Left renal cortex interstitium (tissue), 4 donors: ENCODE measurements at regions not wholly inside any gene's neighbourhood (a gene's known extent, or its start where the extent isn't known, plus 50 kb on each side); places are given as distances from the start of the nearest gene placed in this dataset.
"Not testable (repeated sequence)": the region's sequence is repeated elsewhere in the genome, so short reads cannot be mapped to it uniquely, and the experiment has no call there.

Experiments
- DNase-seq, 4 donors: peaks; one replicate each; pipeline ENCODE4 v3.0.0-alpha.2; 2013; ENCODE audit warnings: low read depth in 4 of 4, low spot score in 2 of 4, missing footprints in 1 of 4

GRCh38 chr1:220420726-220421125, 107.2 kb upstream of the MARK1 start:
- no peak for DNase-seq

- DNase-seq: not testable (repeated sequence)
These were observed 115.6 kb upstream of the MARK1 start for GRCh38 chr1:220412382-220412781.

- DNase-seq: no peak
These were observed 117.3 kb upstream of the MARK1 start for GRCh38 chr1:220410611-220411010.

- no peak for DNase-seq
These were observed 118.0 kb upstream of the MARK1 start for GRCh38 chr1:220409771-220410595.

- no peak for DNase-seq
These were observed 120.7 kb upstream of the MARK1 start for GRCh38 chr1:220407191-220407590.

- no peak for DNase-seq
These were observed 126.0 kb upstream of the RAB3GAP2 start for GRCh38 chr1:220398238-220398637.

DNA sequence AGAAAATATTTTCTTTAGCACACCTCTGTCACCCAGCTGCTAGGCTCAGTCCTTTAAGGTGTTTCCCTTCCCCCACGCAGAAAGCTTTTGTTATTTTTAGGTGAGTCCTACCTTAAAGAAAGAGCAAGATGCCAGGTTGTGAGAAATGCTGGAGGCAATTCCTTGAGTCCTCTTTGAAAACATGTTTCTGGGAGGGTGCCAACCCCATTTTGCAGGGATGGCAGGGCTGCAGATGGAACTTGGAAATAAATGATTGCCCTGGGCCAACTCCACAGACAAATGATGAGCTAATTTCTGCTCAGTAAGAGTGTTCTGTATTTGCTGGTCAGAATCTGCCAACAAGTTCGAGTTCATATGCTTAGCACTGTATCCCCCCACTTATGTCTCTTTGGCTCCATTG, 119.2 kb upstream of the RAB3GAP2 start:
- no peak for DNase-seq

DNA sequence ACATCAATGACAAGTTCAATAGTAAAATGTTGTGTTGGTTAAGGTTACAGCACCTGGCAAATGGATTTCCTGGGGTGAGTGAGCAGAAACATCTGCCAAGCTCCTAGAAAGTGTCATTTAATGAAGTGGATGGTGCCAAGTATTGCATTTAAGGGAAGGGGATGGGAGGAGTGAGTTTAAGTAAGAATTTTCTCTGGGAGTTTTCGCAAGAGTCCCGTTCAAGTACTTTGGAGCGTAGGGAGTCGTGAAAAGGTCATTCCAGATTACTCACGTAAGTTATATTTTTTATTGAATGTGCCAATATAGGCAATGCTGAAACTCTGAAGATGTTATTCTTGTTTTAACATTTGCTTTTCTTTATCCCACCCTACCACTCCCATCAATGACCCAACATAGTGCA, 117.4 kb upstream of the RAB3GAP2 start:
- DNase-seq: no peak

DNA sequence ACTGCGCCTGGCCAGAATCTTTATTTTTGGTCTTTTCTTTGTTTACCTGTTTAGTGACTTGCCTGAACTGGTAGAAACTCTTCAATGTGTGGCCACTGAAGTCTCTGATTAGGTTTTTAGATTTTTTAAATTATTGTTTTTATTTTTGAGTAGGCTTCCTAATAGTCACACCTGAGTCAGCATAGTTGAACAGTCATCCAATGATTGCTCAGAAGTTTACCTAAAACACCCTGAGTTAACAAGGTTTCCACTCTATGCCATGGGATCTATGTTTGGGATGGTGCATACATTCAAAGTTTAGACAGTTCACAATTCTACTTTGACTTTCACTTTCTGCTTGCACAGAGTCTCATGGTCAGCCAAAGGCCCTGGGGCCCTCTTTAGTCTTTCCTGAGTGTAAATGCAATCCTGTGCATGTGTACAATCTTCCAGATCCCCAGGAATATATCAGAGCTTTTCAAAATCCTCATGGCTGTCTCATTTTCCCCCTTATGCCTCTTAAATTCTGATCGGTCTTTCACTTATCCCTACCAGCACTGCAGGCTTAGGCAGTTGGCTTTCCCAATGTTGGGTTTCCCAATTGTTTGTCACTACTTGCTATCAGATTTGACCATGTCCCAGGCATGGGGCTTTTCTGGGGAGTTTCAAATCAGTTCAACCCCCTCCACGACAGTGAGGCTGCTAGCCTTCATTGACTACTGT, 114.4 kb upstream of the RAB3GAP2 start:
- no peak for DNase-seq

GRCh38 chr1:220385158-220385557, 112.9 kb upstream of the RAB3GAP2 start:
- DNase-seq: no peak

GRCh38 chr1:220382994-220383393, 110.7 kb upstream of the RAB3GAP2 start:
- no peak for DNase-seq

- no peak for DNase-seq
These were observed 108.6 kb upstream of the RAB3GAP2 start for GRCh38 chr1:220380885-220381284.

- DNase-seq: no peak
These were observed 106.5 kb upstream of the RAB3GAP2 start for GRCh38 chr1:220378571-220379302.

DNA sequence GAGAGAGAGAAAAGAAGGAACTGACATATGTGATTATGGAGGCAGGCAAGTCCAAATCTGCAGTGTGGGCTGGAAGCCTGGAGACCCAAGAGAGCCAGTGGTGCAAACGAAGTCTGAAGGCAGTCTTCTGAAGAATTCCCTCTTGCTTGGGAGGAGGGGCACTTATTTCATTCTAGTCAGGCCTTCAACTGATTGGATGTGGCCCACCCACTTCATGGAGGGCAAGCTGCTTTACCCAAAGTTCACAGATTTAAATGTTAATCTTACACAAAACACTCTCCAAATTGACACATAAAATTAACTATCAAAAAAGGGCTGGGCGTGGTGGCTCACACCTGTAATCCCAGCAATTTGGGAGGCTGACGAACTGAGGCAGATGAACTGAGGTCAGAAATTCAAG, 103.5 kb upstream of the RAB3GAP2 start:
- no peak for DNase-seq

DNA sequence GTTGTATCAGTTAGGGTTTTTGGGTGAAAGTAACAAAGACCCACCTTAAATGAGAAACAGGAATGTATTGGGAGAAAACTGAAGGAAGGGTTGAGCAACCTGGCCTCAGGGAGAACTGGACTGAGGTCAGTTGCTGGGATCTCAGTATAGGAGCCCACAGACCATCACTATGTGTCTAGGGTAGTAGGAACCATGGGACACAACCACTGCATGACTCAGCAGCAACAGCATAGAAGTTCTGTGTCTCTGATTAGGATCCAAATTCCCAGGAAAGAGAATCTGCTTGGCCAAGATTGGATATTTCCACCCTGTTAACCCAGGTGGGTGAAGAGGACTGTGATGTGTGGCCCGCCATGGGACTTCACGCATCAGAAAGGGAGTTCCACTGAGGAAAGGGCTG, 102.2 kb upstream of the RAB3GAP2 start:
- DNase-seq: no peak

GRCh38 chr1:220372451-220372850, 100.2 kb upstream of the RAB3GAP2 start:
- no peak for DNase-seq

GRCh38 chr1:220371324-220371723, 99.1 kb upstream of the RAB3GAP2 start:
- no peak for DNase-seq

DNA sequence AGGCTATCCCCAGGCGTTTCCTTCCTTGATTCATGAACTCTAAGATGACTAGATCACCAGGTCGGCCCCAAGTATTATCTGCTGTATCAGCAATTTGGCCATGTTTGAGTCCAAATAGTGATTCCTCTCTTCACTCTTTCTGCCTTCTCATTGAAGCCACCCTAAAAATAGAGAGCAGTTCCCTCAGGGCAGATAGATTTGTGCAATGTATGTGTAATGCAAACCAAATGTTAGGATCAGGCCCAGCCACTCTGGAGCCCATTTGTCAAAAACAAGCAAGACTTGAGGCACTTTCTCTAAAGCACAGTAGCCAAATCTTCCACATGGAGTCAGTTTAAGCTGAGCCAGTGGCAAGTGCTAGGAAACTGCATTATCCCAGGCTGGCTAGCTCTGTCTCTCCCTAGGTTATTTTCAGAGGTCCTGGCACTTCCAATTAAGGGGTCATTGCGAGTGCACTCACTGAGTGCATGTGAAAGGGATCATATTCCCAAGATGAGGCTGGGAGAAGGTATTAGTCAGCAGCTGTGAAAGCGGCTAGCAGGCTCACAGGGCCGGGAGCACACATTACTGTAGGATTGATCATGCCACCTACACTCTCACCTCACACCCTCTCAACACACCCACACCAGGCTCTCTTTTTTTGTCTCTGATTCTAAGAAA, 97.9 kb upstream of the RAB3GAP2 start:
- no peak for DNase-seq

GRCh38 chr1:220369511-220369910, 97.3 kb upstream of the RAB3GAP2 start:
- DNase-seq: no peak

DNA sequence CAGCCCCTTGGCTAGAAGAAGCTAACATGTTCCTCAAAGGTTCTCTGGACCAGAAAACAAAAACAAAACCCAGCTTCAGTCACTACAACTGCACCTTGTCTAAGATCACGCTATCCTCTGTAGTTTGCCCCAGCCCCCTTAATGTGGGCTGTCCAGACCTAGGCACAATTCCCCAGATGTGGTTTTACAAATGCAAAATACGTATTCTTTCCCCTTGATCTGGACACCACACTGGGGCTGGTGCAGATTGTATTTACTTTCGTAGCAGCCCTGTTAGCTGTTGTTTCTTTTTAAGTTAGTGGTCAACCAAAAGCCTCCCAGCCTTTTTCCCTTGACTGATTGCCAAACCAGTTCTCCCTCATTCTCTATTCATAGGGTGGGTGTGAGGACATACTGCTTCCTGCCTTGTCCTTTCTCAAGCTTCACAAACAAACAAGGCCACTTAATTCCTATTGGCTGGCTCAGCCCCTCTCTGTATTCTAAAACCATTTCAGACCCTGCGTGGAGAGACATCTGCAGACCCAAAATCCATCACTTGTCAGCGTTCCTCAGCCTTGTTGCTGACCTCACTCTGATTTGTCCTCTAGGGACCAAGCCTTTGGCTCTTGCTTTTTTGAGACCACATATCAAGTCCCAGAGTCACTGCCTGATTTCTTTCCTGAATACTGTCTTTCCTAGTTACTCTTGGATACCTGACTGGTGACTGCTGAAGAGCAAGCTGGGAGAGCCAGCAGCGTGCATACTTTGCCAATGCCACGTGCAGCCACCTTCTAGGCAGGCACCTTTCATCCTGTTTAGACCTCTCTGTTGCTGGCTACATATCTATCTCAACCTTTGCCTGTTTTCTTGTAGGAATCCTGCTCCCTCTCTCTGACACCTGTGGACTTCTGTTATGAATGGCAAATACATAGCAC, 96.4 kb upstream of the RAB3GAP2 start:
- no peak for DNase-seq
